Smooth muscle cell (in vitro differentiated cells): ENCODE measurements at regions not wholly inside any gene's neighbourhood (a gene's known extent, or its start where the extent isn't known, plus 50 kb on each side); places are given as distances from the start of the nearest gene placed in this dataset.

ENCODE experiments used
- DNase-seq: peaks from one replicate; lab custom pipeline; 2025; ENCODE audit not compliant: unreplicated experiment; lab: John Stamatoyannopoulos, UW
- H2AFZ ChIP-seq: fragments of 200-600 bp; sonication (generic); 2 replicates; pipeline ENCODE4 v1.6.0; 2016; ENCODE audit warnings: antibody characterized with exemption, low read depth, mild to moderate bottlenecking
- H3F3A ChIP-seq: fragments of 200-600 bp; sonication (generic); 2 replicates; pipeline ENCODE4 v1.6.0; 2017; ENCODE audit warnings: antibody characterized with exemption, low read depth
- H3K27ac ChIP-seq: fragments of 200-600 bp; sonication (generic); 2 replicates; pipeline ENCODE4 v1.5.1; 2016; ENCODE audit warnings: low read depth, mild to moderate bottlenecking
- H3K27me3 ChIP-seq: fragments of 200-600 bp; sonication (generic); 2 replicates; pipeline ENCODE4 v1.6.1; 2016; ENCODE audit warnings: low read depth, mild to moderate bottlenecking
- H3K36me3 ChIP-seq: fragments of 200-600 bp; sonication (generic); 2 replicates; pipeline ENCODE4 v1.5.1; 2016; ENCODE audit warnings: low read depth
- H3K4me1 ChIP-seq: fragments of 200-600 bp; sonication (generic); 2 replicates; pipeline ENCODE4 v1.5.1; 2016; ENCODE audit warnings: low read depth
- H3K4me2 ChIP-seq: fragments of 200-600 bp; sonication (generic); 2 replicates; pipeline ENCODE4 v1.6.0; 2016; ENCODE audit warnings: mild to moderate bottlenecking
- H3K4me3 ChIP-seq: fragments of 200-600 bp; sonication (generic); 2 replicates; pipeline ENCODE4 v1.5.1; 2016; ENCODE audit warnings: mild to moderate bottlenecking
- H3K79me2 ChIP-seq: fragments of 200-600 bp; sonication (generic); 2 replicates; pipeline ENCODE4 v1.6.0; 2016; ENCODE audit warnings: low read depth, mild to moderate bottlenecking
- H3K9ac ChIP-seq: fragments of 200-600 bp; sonication (generic); 2 replicates; pipeline ENCODE4 v1.6.0; 2016; ENCODE audit warnings: low read depth
- H3K9me3 ChIP-seq: fragments of 200-600 bp; sonication (generic); replicated peaks from 2 replicates; pipeline ENCODE4 v1.5.1; 2016; ENCODE audit warnings: low read depth
- H4K20me1 ChIP-seq: fragments of 200-600 bp; sonication (generic); 2 replicates; pipeline ENCODE4 v1.6.0; 2016; ENCODE audit warnings: low read depth
- CTCF ChIP-seq: fragments of 200-600 bp; sonication (generic); IDR thresholded peaks from 2 replicates; pipeline ENCODE4 v1.5.1; 2017; ENCODE audit warnings: borderline replicate concordance, mild to moderate bottlenecking, antibody characterized with exemption; ENCODE audit not compliant: insufficient read depth, poor library complexity, severe bottlenecking
- WGBS: methylation state at CpG from one replicate; pipeline ENCODE4 v1.1.7; 2016; ENCODE audit warnings: low lambda C conversion rate; 5-methylcytosine and 5-hydroxymethylcytosine counted together

- H3K4me1 ChIP-seq = no peaks in the 10 kb centered on the region
- no peaks in the 10 kb centered on the region for H3K36me3 ChIP-seq
- no peak for TF ChIP-seq CTCF
- no peaks in the 10 kb centered on the region for H4K20me1 ChIP-seq
- H3K4me2 ChIP-seq = no peak overlapping the region
- no peaks in the 10 kb centered on the region for H3K27me3 ChIP-seq
- H3F3A ChIP-seq = no peaks in the 10 kb centered on the region
- no peaks in the 10 kb centered on the region for H3K9me3 ChIP-seq
- DNase-seq = no peak
- H3K4me3 ChIP-seq = no peak overlapping the region
- H3K79me2 ChIP-seq = no peaks in the 10 kb centered on the region
- no peak overlapping the region for H2AFZ ChIP-seq
- H3K27ac ChIP-seq = no peak overlapping the region
- 82% methylated on average over 4 of the region's 4 CpGs for WGBS
- no peak overlapping the region for H3K9ac ChIP-seq
These were observed 401.4 kb downstream of the TMEM161B start for GRCh38 chr5:87867281-87867680.

DNA sequence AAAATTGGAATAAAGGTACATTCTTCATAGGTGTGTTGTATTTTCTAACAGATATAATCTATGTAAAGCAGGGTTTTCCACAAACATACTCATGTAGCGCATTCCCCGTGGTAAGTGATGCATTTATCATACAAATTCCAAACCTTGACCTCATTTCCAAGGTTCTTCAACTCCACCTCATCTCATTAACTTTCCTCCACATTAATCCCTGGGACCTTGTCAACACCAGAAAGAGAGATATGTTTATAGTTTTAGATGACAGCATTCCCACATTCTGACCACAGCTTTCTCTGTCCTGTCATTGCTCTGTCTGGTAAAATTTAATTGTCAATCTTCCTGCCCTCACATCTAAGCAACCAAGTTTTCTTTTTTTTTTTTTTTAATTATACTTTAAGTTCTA, 415.1 kb downstream of the TMEM161B start:
- no peaks in the 10 kb centered on the region for H3K36me3 ChIP-seq
- no peak overlapping the region for H3K4me3 ChIP-seq
- no peak for DNase-seq
- no peaks in the 10 kb centered on the region for H4K20me1 ChIP-seq
- no peaks in the 10 kb centered on the region for H3K27me3 ChIP-seq
- no peaks in the 10 kb centered on the region for H3K9me3 ChIP-seq
- 88% methylated on average over 2 of the region's 2 CpGs for WGBS
- no peaks in the 10 kb centered on the region for H3K4me1 ChIP-seq
- no peak overlapping the region for H3K9ac ChIP-seq
- H3K4me2 ChIP-seq = no peak overlapping the region
- no peak overlapping the region for H2AFZ ChIP-seq
- H3K79me2 ChIP-seq = no peaks in the 10 kb centered on the region
- TF ChIP-seq CTCF = no peak
- H3F3A ChIP-seq = no peaks in the 10 kb centered on the region
- H3K27ac ChIP-seq = no peak overlapping the region

- TF ChIP-seq CTCF = no peak
- Histone ChIP-seq H3F3A (no peaks in the 10 kb centered on the region), H3K36me3 (no peaks in the 10 kb centered on the region), H3K4me1 (peaks cover 7% of the 10 kb centered on the region), H3K4me3 (no peak overlapping the region), H4K20me1 (no peaks in the 10 kb centered on the region), H2AFZ (no peak overlapping the region), H3K9ac (no peak overlapping the region), H3K79me2 (no peaks in the 10 kb centered on the region), H3K9me3 (no peaks in the 10 kb centered on the region), H3K4me2 (no peak overlapping the region), H3K27me3 (no peaks in the 10 kb centered on the region), H3K27ac (no peak overlapping the region)
- no peak for DNase-seq
These were observed 417.0 kb downstream of the TMEM161B start for GRCh38 chr5:87851603-87852002.

DNA sequence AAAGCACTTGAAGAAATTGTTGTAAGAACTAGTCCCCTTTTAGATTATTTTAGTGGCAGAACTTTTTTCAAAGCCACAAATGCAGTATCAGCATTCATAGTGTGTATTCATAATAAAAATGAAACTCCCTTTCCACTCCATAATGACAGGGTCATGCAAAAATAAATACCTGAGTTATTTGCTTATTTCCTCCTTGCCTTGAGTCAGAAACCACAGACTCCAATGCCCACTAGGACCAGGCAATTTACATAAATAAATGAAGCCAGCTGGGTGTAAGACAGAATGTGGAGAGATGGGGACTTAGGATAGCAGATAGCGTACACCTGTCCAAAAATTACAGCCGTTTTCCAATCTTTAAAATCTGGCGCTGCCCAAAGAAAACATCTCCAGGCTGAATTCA, 417.8 kb downstream of the TMEM161B start:
- Histone ChIP-seq H2AFZ (no peak overlapping the region), H3F3A (no peaks in the 10 kb centered on the region), H3K36me3 (no peaks in the 10 kb centered on the region), H3K4me2 (no peak overlapping the region), H3K79me2 (no peaks in the 10 kb centered on the region), H4K20me1 (no peaks in the 10 kb centered on the region), H3K27ac (no peak overlapping the region), H3K9ac (no peak overlapping the region), H3K4me1 (peaks cover 15% of the 10 kb centered on the region), H3K27me3 (no peaks in the 10 kb centered on the region), H3K9me3 (no peaks in the 10 kb centered on the region), H3K4me3 (no peak overlapping the region)
- 90% methylated on average over 3 of the region's 3 CpGs for WGBS
- DNase-seq = no peak
- TF ChIP-seq CTCF = no peak
